Keratinocyte (primary cell): ENCODE measurements at regions not wholly inside any gene's neighbourhood (a gene's known extent, or its start where the extent isn't known, plus 50 kb on each side); places are given as distances from the start of the nearest gene placed in this dataset.

Experiments
- DNase-seq: peaks from one replicate; pipeline ENCODE4 v3.0.0-alpha.2; 2011; ENCODE audit warnings: low read depth, missing footprints, low spot score
- FAIRE-seq: peaks from 2 replicates; lab custom pipeline; 2011; peaks lifted over from hg19 to GRCh38; lab: Jason Lieb, UNC
- H2AFZ ChIP-seq: 2 replicates; pipeline ENCODE4 v1.6.0; 2012; ENCODE audit warnings: low read length, control low read depth, inconsistent platforms; ENCODE audit not compliant: control insufficient read depth
- H3K27ac ChIP-seq: 2 replicates; pipeline ENCODE4 v1.5.1; 2011; ENCODE audit warnings: low read length; ENCODE audit not compliant: control insufficient read depth, insufficient read depth
- H3K27me3 ChIP-seq: 3 replicates; pipeline ENCODE4 v1.6.0; 2011; ENCODE audit warnings: low read length; ENCODE audit not compliant: control insufficient read depth, insufficient read depth; ENCODE audit errors: extremely low read depth
- H3K36me3 ChIP-seq, 2 experiments: 2 replicates in 1 of 2; 3 replicates in 1 of 2; pipeline ENCODE4 v1.5.1; 2011; ENCODE audit warnings: low read length in 2 of 2, mild to moderate bottlenecking in 1 of 2; ENCODE audit not compliant: control insufficient read depth in 2 of 2, insufficient read depth in 2 of 2; ENCODE audit errors: extremely low read depth in 1 of 2
- H3K4me1 ChIP-seq: 3 replicates; pipeline ENCODE4 v1.5.1; 2011; ENCODE audit warnings: low read length; ENCODE audit not compliant: control insufficient read depth, insufficient read depth; ENCODE audit errors: extremely low read depth
- H3K4me2 ChIP-seq: 3 replicates; pipeline ENCODE4 v1.6.0; 2011; ENCODE audit warnings: low read depth, low read length; ENCODE audit not compliant: control insufficient read depth, insufficient read depth; ENCODE audit errors: extremely low read depth
- H3K4me3 ChIP-seq, 3 experiments: fragments of 200-600 bp in 1 of 3; sonication (generic) in 1 of 3; 2 replicates in 2 of 3; 3 replicates in 1 of 3; pipeline ENCODE4 v1.5.1; 2011 to 2016; ENCODE audit warnings: low read length in 3 of 3, mild to moderate bottlenecking in 3 of 3, control low read depth in 2 of 3, inconsistent platforms in 1 of 3, low read depth in 1 of 3, mixed read lengths in 1 of 3, mixed run types in 1 of 3, moderate library complexity in 1 of 3; ENCODE audit not compliant: control insufficient read depth in 2 of 3, insufficient read depth in 2 of 3; ENCODE audit errors: extremely low read depth in 1 of 3
- H3K79me2 ChIP-seq: 2 replicates; pipeline ENCODE4 v1.6.0; 2012; ENCODE audit warnings: low read length; ENCODE audit not compliant: control insufficient read depth, insufficient read depth
- H3K9ac ChIP-seq: 3 replicates; pipeline ENCODE4 v1.6.0; 2011; ENCODE audit warnings: low read length; ENCODE audit not compliant: control insufficient read depth, insufficient read depth; ENCODE audit errors: extremely low read depth
- H3K9me1 ChIP-seq: 3 replicates; pipeline ENCODE4 v1.6.0; 2011; ENCODE audit warnings: low read length; ENCODE audit not compliant: control insufficient read depth, insufficient read depth; ENCODE audit errors: extremely low read depth
- H3K9me3 ChIP-seq: 2 replicates; pipeline ENCODE4 v1.5.1; 2012; ENCODE audit warnings: low read depth, low read length; ENCODE audit not compliant: control insufficient read depth
- H4K20me1 ChIP-seq: 3 replicates; pipeline ENCODE4 v1.6.0; 2011; ENCODE audit warnings: low read length; ENCODE audit not compliant: control insufficient read depth, insufficient read depth; ENCODE audit errors: extremely low read depth
- CTCF ChIP-seq, 3 experiments: IDR thresholded peaks in 1 of 3; conservative IDR thresholded peaks in 1 of 3; optimal IDR thresholded peaks in 1 of 3; 2 replicates in 2 of 3; 3 replicates in 1 of 3; pipeline versions ENCODE3 to v1.5.1; 2011; ENCODE audit warnings: low read length in 3 of 3, mild to moderate bottlenecking in 3 of 3, moderate library complexity in 2 of 3, control low read depth in 1 of 3, inconsistent platforms in 1 of 3; ENCODE audit not compliant: insufficient read depth in 2 of 3; ENCODE audit errors: extremely low read depth in 1 of 3
- EZH2 ChIP-seq: IDR thresholded peaks from one replicate; pipeline ENCODE4 v1.6.1; 2012; ENCODE audit warnings: inconsistent platforms, mild to moderate bottlenecking, low read length, moderate library complexity
- dilution Hi-C: fragments of 300-500 bp; cut with MboI; formaldehyde crosslinking; loops from one replicate; pipeline ENCODE4 v1.7.0; 2020; ENCODE audit warnings: low sequenced_read_pairs; ENCODE audit not compliant: extremely low pct_ligation_motif_present

GRCh38 chr5:62727861-62728260 is 149.2 kb downstream of the LRRC70 start:
- no peaks in the 10 kb centered on the region for H3K27me3 ChIP-seq
- H3K4me3 ChIP-seq = no peak overlapping the region
- DNase-seq (no peak), FAIRE-seq (no peak)
- H3K36me3 ChIP-seq = no peaks in the 10 kb centered on the region
- no peak for TF ChIP-seq EZH2
- no peak for TF ChIP-seq CTCF (optimal IDR thresholded peaks at IDR 0.05 in 1 of 3, IDR thresholded peaks at IDR 0.05 in 1 of 3, conservative IDR thresholded peaks at IDR 0.05 in 1 of 3; ENCODE audit: extremely low read depth in 1 of 3, insufficient read depth in 2 of 3, low read length in 3 of 3)
- H3K27ac ChIP-seq = no peak overlapping the region
- H3K4me1 ChIP-seq = no peaks in the 10 kb centered on the region
- dilution Hi-C loops = no loop called here
- no peaks in the 10 kb centered on the region for H3K9me1 ChIP-seq
- H4K20me1 ChIP-seq = no peaks in the 10 kb centered on the region
- H3K79me2 ChIP-seq = no peaks in the 10 kb centered on the region
- no peaks in the 10 kb centered on the region for H3K9me3 ChIP-seq
- H3K9ac ChIP-seq = no peak overlapping the region
- H2AFZ ChIP-seq = no peak overlapping the region
- no peak overlapping the region for H3K4me2 ChIP-seq

DNA sequence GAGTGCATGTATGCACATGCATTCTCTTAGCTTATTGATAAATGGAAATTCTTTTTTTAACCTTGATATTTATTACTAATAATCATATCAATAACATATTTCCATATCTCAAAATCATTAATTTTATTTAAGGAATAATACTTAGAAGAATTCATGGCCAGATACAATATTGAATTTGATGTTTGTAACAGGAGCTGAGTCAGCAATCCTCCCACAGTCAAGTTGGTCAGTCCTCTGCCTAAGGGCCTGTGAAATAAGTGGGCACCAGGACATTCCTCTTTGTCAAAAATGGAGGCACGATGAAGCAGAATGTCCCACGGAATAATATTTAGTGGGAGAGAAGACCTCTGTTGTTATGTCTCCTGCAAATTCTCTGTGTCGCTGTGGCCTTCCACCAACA is 148.6 kb downstream of the LRRC70 start:
- no peak for FAIRE-seq
- DNase-seq = no peak
- dilution Hi-C loops = no loop called here
- H3K27me3 ChIP-seq = no peaks in the 10 kb centered on the region
- no peak for TF ChIP-seq CTCF (optimal IDR thresholded peaks at IDR 0.05 in 1 of 3, IDR thresholded peaks at IDR 0.05 in 1 of 3, conservative IDR thresholded peaks at IDR 0.05 in 1 of 3; ENCODE audit: extremely low read depth in 1 of 3, insufficient read depth in 2 of 3, low read length in 3 of 3)
- no peak for TF ChIP-seq EZH2
- H3K4me1 ChIP-seq = no peaks in the 10 kb centered on the region
- H3K9me3 ChIP-seq = no peaks in the 10 kb centered on the region
- no peak overlapping the region for H3K9ac ChIP-seq
- H3K4me2 ChIP-seq = no peak overlapping the region
- no peak overlapping the region for H3K27ac ChIP-seq
- H3K4me3 ChIP-seq = no peak overlapping the region
- H2AFZ ChIP-seq = no peak overlapping the region
- no peaks in the 10 kb centered on the region for H3K36me3 ChIP-seq
- H3K79me2 ChIP-seq = no peaks in the 10 kb centered on the region
- no peaks in the 10 kb centered on the region for H4K20me1 ChIP-seq
- H3K9me1 ChIP-seq = no peaks in the 10 kb centered on the region
